GM12864 (cell line): ENCODE measurements at regions not wholly inside any gene's neighbourhood (a gene's known extent, or its start where the extent isn't known, plus 50 kb on each side); places are given as distances from the start of the nearest gene placed in this dataset.

Experiments
- DNase-seq: peaks from one replicate; pipeline ENCODE4 v3.0.0-alpha.2; 2011; ENCODE audit warnings: low read depth
- H3K4me3 ChIP-seq: 2 replicates; pipeline ENCODE4 v1.5.1; 2011; ENCODE audit warnings: mild to moderate bottlenecking, low read depth, low read length, control low read depth
- CTCF ChIP-seq: IDR thresholded peaks from 2 replicates; pipeline ENCODE4 v1.5.1; 2011; ENCODE audit warnings: low read depth, mild to moderate bottlenecking, moderate library complexity, low read length, control low read depth, inconsistent platforms; ENCODE audit errors: missing control alignments

DNA sequence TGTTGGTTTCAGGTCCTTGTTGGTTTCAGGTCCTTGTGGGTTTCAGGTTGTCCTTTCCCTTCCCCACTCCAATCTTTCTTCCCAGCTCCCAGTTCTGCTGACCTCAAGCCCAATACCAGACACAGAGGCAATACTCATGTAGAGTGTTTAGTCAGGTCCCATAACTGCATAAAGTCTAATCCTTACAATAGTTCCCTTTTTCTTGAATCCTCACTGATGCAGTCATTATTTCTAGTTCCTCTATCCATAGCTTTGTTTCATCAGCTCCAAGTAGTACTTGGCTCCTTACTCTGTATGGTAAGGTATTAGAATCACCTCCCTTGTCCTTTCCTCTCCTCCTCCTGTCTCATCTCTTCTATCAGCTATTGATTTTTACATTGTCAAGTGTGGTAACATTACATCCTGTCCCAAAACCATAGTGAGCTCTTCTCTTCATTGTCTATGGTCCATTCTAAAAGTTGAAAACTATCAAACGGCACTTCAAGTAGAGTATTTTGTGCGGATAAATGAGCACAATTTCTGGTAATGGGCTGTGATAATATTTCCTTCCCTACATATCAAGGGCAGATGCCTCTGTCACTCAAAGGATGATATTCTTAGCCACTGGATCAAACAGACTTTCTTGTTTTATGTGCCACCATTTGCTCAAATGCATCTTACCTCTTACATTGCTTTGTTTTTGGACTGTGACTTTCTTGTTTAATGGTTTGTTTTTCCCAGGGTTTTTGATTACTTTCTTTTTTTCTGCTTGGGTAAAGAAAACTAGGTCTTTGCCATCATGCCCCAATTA lies 57.2 kb upstream of the JDP2 start:
- H3K4me3 ChIP-seq = no peak overlapping the region
- TF ChIP-seq CTCF = no peak
- DNase-seq = no peak

DNA sequence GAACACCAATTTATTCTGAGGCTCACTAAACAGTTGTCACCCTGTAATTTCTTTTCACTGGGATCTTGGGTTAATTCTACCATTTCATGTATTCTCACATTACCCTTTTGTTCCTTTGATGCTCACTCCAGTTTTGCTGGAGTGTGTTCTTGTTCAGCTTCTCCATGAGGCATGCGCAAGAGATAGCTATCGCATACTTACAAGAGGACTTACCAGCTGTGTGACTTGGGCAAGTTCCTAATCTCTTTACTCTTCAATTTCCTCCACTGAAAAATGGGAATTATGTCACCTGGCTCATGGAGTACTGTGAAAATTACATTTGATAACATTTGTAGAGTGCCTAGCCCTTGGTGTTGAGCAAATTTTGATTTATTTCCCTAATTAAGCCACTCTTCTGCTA lies 56.5 kb upstream of the JDP2 start:
- no peak for DNase-seq
- H3K4me3 ChIP-seq = no peak overlapping the region
- TF ChIP-seq CTCF = no peak

GRCh38 chr14:75372260-75372659 lies 55.6 kb upstream of the JDP2 start:
- DNase-seq = no peak
- H3K4me3 ChIP-seq = no peak overlapping the region
- TF ChIP-seq CTCF = no peak

DNA sequence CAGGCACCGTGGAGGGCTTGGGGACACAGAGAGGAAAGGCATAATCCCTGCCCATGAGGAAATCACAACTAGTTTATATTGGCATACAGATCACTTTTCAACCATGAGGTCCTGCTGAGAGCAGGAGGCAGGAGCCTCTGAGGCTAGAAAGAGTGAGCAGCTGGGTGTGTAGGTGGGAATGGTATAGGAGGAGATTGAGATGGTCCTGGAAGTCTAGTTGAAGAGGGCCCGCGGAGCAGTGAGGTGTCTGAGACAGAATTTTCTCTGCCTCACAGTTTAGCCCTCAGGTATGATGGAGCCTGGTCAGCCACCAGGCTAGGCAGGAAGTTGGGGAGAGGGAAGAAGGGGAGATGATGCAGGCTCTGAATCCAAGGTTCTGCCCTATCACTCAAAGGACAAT lies 54.7 kb upstream of the JDP2 start:
- no peak for DNase-seq
- H3K4me3 ChIP-seq = no peak overlapping the region
- TF ChIP-seq CTCF = no peak

- H3K4me3 ChIP-seq = no peak overlapping the region
- DNase-seq = no peak
- TF ChIP-seq CTCF = no peak
Observed at GRCh38 chr14:75373616-75374015, 54.2 kb upstream of the JDP2 start.

DNA sequence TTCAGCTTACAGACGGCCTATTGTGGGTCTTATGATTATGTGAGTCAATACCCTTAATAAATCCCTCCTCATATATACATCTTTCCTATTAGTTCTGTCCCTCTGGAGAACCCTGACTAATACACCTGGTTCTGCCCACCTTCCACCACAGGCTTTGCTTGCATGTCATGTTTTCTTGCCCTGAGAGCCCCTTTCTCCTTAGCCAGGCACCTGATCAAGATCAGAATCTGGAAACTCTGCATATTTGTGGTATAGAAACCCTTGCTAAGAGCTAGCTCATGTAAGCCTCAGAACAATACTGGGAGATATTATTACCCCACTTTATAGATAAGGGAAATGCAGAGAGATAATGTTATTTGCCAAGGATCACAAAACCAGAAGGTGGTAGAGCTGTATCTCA lies 52.9 kb upstream of the JDP2 start:
- no peak for DNase-seq
- no peak for TF ChIP-seq CTCF
- no peak overlapping the region for H3K4me3 ChIP-seq

GRCh38 chr14:75375983-75376382 lies 51.8 kb upstream of the JDP2 start:
- no peak for DNase-seq
- no peak for TF ChIP-seq CTCF
- no peak overlapping the region for H3K4me3 ChIP-seq
